ENCODE measurements at regions not wholly inside any gene's neighbourhood (a gene's known extent, or its start where the extent isn't known, plus 50 kb on each side); places are given as distances from the start of the nearest gene placed in this dataset.
A peak's percentile ranks its signal among the peaks of the same experiment; 100 is the strongest.

- TF ChIP-seq, protein P1, sequence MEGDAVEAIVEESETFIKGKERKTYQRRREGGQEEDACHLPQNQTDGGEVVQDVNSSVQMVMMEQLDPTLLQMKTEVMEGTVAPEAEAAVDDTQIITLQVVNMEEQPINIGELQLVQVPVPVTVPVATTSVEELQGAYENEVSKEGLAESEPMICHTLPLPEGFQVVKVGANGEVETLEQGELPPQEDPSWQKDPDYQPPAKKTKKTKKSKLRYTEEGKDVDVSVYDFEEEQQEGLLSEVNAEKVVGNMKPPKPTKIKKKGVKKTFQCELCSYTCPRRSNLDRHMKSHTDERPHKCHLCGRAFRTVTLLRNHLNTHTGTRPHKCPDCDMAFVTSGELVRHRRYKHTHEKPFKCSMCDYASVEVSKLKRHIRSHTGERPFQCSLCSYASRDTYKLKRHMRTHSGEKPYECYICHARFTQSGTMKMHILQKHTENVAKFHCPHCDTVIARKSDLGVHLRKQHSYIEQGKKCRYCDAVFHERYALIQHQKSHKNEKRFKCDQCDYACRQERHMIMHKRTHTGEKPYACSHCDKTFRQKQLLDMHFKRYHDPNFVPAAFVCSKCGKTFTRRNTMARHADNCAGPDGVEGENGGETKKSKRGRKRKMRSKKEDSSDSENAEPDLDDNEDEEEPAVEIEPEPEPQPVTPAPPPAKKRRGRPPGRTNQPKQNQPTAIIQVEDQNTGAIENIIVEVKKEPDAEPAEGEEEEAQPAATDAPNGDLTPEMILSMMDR (conservative IDR thresholded peaks at IDR 0.05; ENCODE audit: low read depth, low read length): no peak
- peak; percentile 30 for DNase-seq (ENCODE audit: low read depth)
These were observed 68.7 kb downstream of the MEPE start for GRCh38 chr4:87901422-87901992.

DNA sequence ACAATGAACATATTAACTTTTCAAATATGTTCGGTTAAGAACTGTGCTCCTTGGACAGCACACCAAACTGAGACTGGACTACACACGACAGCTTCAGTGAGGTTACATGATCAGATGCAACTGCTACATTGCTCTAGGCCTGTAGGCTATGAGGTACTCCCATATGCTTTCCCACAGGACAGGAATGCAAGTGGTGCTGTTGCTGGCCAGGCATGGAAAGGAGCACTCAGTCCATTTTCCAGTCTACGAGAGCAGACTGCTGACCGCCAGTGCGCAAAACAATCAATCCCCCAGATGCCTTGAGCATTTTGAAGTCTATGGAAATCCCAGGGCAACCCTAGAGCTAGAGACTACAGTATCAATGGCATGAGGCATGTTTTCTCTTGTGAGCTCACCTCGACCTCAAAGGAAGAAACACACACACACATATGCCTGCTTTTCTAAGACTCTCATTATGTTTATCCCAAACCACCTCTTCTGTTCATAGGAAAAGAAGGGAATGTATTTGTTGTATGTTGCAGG lies 70.8 kb upstream of the SPP1 start:
- TF ChIP-seq, protein P1 (conservative IDR thresholded peaks at IDR 0.05; ENCODE audit: low read depth, low read length): no peak
- H3K4me3 ChIP-seq (ENCODE audit: low read depth, low read length): no peak overlapping the region
- DNase-seq (ENCODE audit: low read depth): no peak

More at GRCh38 chr4:87901422-87901992, 68.7 kb downstream of the MEPE start:
- no peak overlapping the region for H3K4me3 ChIP-seq (ENCODE audit: low read depth, low read length)

GRCh38 chr4:87908336-87908735 lies 67.2 kb upstream of the SPP1 start:
- H3K4me3 ChIP-seq (ENCODE audit: low read depth, low read length): no peak overlapping the region
- TF ChIP-seq, protein P1 (conservative IDR thresholded peaks at IDR 0.05; ENCODE audit: low read depth, low read length): no peak
- DNase-seq (ENCODE audit: low read depth): no peak

- TF ChIP-seq, protein P1 (conservative IDR thresholded peaks at IDR 0.05; ENCODE audit: low read depth, low read length): no peak
- H3K4me3 ChIP-seq (ENCODE audit: low read depth, low read length): no peak overlapping the region
- peak; percentile 14 for DNase-seq (ENCODE audit: low read depth)
These were observed 64.7 kb upstream of the SPP1 start for GRCh38 chr4:87910795-87911194.

DNA sequence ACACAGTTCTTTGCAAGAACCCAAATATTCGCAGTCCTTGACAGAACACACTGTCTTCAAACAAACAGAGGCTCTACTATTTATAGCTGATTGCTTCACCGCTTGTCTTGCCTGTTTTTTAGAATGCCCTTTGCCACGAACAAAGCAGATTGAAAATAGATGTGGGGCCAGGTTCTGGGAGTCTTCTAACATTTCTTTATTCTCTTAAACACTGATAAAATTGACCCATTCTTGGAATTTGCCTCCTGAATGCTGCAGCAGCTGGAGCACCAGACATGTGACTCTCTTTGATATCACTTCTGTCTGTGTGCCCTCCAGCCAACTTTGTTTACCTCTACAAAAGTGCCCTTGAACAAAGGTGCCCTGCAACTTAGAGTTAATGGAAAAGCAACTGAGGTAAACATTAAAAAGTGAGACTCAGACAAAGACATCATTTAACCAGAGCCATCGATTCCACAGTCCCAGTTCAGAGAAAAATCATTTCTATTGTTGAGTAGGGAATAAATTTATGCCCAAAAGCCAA lies 64.2 kb upstream of the SPP1 start:
- TF ChIP-seq, protein P1 (conservative IDR thresholded peaks at IDR 0.05; ENCODE audit: low read depth, low read length): no peak
- H3K4me3 ChIP-seq (ENCODE audit: low read depth, low read length): no peak overlapping the region
- DNase-seq (ENCODE audit: low read depth): peak; percentile 75

GRCh38 chr4:87912164-87913004 lies 63.1 kb upstream of the SPP1 start:
- H3K4me3 ChIP-seq (ENCODE audit: low read depth, low read length): no peak overlapping the region
- TF ChIP-seq, protein P1 (conservative IDR thresholded peaks at IDR 0.05; ENCODE audit: low read depth, low read length): no peak
- peak; percentile 50 for DNase-seq (ENCODE audit: low read depth)
